ENCODE measurements at regions not wholly inside any gene's neighbourhood (a gene's known extent, or its start where the extent isn't known, plus 50 kb on each side); places are given as distances from the start of the nearest gene placed in this dataset.

DNA sequence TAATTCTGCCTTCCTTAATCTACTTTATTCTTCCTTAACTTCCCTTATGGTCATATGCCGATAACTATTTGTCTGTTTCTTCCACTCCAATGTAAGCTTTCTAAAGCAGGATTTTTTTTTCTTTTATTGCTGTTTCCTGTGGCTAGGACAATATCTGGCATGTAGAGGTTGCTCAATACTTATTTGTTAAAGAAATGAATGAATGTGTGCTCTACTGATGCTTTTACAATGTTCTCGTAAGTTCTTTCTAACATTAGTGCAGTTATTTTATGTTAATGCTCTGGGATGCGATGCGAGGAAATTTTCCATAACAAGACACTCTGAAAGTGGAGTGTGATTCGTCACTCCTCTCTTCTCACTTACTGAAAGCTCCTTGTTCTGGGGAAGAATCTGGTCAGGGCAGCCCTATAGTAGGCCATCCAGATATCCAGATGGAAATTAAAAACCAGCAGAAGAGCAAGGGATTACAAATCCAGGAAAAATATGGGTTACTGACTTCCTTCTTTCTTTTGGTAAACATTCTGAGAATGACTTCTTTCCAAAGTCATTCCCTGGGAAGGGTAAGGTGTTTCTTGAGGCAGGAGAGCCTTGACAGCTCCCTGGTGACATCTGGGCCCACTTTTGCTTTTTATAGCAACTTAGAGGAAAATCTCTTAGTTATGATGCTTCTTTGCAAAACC lies 420.4 kb downstream of the PDCD6IP start:
- ChIA-PET CTCF (no interaction called here), POLR2A (no interaction called here)

DNA sequence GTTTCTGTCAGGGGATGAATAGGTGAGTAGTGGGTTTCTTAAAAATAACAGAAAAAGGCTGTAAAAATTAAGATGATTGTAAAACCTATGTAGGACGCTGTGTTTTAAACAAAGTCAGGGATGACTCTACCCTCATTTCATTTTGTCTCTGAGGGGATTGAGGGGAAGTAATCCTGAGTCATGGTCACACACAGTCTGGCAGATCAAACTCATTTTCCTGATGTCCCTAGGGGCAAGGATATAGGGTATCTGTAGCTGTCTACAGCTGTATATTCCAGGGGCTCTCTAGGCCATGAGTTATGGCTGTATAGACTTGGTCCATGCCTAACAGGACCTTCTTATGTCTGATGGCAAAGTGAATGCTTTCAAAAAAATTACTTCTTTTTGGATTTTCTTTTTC lies 421.1 kb downstream of the PDCD6IP start:
- POLR2A ChIA-PET = no interaction called here

DNA sequence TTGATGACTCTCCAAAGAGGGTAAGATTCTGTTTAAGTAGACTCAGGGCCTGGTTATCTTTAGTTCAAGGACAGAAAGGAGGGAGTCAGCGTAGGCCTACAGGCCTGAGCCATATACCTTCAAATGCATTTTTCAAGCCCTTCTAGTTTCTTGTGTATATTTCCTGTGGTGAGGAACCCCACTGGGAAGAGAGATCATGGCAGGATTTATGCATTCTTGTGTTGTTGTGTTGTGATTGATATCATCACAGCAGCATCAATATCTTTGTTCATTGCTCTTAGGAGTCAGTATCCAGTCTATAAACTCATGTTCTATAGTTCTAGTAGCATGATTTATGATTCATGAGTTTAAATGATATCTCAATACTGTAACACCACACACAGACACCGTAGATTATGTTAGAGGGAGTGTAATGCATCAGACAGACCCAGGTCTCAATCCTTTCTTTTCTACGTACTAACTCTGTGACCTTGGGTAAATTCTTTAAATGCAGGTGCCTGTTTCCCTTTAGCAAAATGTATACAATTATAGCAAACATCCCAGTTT lies 427.5 kb downstream of the PDCD6IP start:
- ChIA-PET CTCF (no interaction called here), POLR2A (no interaction called here)

More for the DNA sequence above, 421.1 kb downstream of the PDCD6IP start:
- CTCF ChIA-PET = no interaction called here

DNA sequence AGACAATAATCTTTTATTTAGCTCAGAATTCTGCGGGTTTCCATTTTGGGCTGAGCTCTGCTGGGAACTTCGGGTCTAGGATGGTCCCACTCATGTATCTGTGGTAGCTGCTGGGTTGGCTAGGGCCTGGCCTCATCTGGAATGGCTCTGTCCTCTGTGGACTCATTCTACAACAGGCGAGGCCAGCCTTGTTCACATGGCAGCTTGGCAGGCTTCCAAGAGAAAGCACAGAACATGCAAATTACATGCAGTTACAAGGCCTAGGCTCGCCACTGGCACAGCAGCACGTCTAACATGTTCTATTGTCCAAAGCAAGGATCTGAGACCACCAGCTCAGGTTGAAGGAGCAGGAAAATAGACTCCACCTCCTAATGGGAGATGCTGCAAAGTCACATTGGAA lies 431.4 kb downstream of the PDCD6IP start:
- POLR2A ChIA-PET = no interaction called here
- CTCF ChIA-PET = no interaction called here

DNA sequence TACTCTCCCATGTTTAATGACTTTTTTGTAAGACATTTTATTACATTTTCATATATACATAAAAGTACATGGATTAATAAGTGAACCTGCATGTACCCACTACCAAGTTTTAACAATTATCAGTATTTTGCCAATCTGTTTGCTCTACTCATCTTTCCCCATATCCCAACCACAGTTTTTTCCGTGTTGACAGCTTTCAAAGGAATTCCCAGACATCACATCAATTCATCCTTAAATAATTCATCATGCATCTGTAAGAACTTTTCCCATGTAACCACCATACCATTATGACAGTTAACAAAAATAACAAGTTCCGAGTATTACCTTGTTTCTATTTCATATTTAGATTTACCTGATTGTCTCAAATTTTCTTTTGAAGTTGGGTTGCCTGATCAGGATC lies 436.7 kb downstream of the PDCD6IP start:
- ChIA-PET POLR2A (no interaction called here), CTCF (no interaction called here)

DNA sequence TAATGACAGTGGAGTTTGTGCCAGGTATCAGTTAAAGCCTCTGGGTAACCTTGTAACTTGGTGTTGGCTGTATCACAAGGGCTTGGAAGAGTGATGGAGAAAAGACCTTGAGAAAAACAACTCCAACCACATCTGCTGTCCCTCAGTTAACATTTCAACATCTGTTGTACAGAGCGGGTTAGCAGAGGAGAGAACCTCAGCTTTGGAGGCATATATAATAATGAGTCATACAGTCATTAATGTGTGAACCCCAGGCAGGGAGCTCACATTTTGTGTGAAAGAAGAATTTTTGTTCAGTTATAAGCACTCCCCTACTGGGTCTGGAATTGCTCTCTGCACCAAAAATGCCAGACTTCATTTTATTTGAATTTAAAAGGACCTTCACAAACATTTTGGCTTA lies 439.5 kb downstream of the PDCD6IP start:
- POLR2A ChIA-PET = no interaction called here
- CTCF ChIA-PET = no interaction called here

DNA sequence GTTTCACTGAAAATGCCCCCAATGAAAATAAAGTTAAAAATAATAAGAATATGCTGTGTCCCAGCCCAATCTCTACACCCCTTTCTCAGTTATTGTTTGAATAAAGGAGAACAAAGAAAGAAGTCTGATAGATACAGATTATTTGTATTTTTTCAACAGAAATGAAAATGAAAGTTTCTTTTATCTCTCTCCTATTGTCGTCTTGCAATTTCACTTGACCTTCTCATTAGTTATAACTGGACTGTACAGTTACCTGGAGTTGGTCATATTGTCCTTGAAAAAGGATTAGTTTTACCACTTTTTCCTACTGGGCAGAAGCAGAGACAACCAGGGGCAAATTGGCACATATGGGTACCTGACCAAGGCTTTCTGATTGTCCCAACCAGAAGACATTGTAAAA lies 440.0 kb downstream of the PDCD6IP start:
- CTCF ChIA-PET = no interaction called here

DNA sequence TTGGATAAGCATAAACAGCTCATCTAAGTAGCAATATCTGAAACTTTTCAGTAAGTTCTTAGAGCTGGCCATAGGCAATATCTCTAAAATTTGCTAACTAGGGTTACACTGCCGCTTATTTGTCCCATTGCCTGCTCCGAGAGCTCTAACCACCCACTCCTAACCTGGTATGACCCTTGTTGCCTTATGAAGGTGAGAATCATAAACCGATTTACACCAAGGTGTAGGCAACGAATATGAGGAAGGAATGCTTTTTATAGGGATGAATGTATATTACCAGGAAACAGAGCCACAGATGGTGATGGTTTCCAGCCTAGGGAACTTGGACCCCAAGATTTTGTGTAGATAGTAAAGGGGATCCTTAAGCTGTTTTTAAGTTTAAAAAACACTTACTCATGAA lies 440.9 kb downstream of the PDCD6IP start:
- POLR2A ChIA-PET = no interaction called here
- CTCF ChIA-PET = no interaction called here

More for the DNA sequence above, 440.0 kb downstream of the PDCD6IP start:
- POLR2A ChIA-PET = no interaction called here

DNA sequence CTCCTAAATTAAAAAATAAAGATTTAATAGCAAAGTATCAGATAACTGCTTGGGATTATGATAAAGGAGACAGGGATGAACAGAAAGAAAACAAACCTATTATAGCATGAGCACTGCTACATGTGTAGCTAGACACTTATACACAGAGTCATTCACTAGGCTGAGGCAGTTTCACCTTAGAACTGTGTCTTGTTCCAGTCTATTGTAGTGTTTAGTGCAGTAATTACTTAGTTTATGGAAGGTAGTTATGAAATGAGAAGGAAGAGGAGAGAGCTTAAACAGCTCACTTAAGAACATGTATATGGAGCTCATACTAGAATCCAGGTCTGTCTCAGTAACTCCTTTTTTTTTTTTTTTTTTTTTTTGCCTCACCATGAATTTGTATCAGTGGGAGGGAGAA lies 441.4 kb downstream of the PDCD6IP start:
- POLR2A ChIA-PET = no interaction called here
- CTCF ChIA-PET = no interaction called here

DNA sequence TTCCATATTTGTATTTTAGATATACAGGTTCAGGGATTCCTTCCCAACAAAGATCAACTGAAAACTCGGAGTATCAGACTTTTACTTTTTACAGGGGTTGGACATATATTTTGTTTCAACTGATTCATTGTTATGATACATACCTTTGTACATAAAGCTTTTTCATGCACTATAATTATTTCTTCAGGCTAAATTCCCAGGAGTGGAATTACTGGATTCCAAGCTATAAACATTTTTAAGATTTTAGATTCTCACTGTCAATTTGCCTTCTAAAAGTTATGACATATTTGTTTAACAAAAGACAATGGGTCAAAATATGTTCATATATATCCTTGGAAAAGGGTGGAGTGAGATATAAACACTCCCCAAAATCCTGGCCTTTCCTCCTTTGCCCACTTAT lies 449.0 kb downstream of the PDCD6IP start:
- ChIA-PET POLR2A (no interaction called here), CTCF (no interaction called here)

DNA sequence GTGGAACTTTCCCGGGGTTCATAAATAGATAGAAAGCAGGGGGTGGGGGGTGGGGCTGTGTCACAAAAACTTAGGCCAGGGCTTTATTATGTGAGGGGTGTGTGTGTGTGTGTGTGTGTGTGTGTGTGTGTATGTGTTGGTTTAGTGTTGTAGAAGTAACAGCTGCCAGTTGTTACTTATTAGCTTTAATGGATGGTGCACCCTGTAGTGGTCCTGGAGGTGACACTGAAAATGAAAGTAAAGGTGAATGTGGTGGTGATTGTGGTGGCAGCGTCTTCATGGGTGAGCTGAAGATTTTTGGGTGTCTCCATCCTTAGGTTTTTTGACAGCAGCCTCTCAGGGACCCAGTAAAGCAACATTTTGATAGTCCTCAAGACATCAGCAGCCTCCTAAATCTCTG lies 449.9 kb downstream of the PDCD6IP start:
- CTCF ChIA-PET = no interaction called here
- POLR2A ChIA-PET = no interaction called here

DNA sequence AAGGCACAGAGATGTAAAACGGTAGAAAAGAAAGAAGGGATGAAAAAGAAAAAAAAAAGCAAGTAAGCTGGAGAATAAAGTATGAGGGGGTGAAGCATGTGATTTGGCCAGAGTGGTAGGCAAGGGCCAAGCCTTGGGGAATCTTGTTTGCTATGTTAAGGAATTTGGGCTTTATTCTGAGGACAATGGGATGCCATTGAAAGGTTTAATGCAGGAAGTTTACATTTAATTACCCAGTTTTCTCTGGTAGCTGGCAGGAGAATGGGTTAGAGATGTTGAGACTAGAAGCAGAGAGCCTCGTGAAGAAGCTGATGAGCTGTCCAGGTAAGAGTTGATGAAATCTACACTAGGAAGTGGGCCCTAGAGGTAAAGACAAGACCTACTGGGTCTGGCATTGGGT lies 455.9 kb downstream of the PDCD6IP start:
- POLR2A ChIA-PET = no interaction called here
- CTCF ChIA-PET = no interaction called here

DNA sequence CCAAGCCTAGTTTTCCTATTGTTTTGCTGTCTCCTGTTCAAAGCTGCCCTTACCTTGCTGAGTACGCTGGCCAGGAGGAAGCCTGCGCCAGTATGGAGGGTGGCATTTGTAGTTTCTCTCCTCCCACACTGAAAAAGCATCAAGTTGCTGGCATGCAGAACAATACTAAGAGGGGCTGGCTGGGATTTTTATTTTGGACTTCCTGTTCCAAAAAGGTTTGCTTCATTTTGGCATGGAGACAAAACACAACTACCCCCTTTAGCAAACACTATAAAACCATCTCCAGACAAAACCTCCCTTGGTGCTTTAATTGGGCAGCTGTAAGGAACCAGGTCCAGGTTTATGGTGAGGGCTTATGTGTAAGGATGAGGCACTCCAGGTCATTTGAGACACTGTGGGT lies 457.6 kb downstream of the PDCD6IP start:
- POLR2A ChIA-PET = no interaction called here

DNA sequence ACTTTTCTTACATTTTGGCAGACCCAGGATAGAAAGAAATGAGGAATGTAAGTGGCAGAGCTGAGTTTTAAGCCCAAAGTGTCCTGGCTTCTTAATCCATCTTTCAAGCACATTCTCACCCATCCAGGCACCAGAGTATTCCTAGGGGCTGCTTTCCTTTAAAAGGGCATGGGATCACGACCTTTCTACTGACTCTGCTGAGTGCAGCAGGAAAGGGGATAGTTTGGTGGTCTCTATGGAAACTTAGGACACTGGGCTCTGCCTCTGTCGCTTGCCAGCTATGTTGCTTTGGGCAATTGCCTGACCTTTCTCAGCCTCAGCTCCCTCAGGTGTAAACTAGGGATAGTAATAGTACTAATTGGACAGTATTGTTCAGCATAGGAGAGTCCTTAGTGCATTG lies 458.4 kb downstream of the PDCD6IP start:
- CTCF ChIA-PET = no interaction called here
- POLR2A ChIA-PET = no interaction called here

More for the DNA sequence above, 457.6 kb downstream of the PDCD6IP start:
- CTCF ChIA-PET = no interaction called here

DNA sequence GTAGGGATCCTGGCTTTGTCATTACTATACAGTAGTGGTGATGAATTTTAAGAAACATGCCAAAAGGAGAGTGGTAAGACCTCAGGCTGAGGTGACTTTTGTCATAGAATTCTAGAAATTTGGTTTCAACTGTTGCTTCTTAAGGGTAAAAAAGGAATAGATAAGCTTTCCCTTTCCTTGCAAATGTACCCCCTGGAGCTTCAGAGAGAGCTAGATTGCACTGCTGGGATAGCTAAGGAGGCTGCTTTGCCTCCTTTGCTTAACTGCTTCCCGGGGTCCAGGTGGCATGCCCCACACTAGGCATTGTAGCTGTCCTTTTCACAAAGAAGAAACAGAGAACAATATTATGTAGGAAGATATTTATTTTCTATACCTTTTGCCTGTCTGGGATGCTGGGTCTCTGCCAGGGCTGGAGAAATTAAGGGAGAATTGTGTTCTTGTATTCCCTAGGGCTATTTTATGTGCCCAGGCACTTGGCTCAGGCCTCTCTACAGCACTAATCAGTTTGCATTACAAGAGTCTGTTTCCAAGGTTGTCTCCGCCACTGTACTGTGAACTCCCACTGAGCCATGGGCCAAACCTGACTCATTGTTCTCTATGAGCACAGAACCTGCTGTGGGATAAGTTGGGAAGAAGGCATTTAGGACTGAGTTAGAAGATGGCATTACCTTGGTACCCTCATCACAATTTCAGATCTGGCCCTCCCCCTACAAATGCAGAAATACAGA lies 460.0 kb downstream of the PDCD6IP start:
- ChIA-PET POLR2A (no interaction called here), CTCF (no interaction called here)

DNA sequence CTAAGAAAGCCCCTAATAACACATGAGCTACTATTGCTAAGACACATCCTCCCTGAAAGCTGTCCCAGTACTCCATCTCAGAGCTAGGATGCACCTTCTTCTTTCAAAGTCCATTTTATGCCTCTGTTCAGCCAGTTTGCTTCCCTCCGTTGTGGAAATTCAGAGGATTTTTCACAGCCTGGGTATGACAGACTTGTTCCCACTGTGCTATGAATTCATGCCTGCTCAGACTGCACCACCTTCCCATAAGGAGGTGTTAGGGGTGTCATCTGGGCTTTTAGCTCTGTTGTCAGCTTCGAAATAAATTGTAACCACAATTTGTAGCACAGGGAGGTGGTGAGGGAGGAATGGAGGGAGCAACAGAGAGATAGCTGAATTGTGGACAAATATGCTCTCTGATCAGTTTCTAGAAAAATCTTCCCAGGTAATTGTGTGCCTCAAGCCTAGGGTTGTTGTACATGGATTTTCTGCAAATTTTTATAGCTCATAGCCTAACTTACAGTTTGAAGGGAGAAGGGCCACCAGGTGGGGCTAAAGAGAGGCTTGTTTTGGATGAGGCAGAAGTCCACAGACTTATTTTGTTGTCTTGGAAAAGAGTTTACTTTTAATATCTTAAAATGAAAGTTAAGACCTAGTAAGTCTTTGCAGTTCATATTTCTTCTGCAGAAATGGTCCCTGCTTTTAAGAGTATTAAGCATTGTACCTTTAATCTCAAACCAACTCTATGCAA lies 462.0 kb downstream of the PDCD6IP start:
- ChIA-PET CTCF (no interaction called here), POLR2A (no interaction called here)

DNA sequence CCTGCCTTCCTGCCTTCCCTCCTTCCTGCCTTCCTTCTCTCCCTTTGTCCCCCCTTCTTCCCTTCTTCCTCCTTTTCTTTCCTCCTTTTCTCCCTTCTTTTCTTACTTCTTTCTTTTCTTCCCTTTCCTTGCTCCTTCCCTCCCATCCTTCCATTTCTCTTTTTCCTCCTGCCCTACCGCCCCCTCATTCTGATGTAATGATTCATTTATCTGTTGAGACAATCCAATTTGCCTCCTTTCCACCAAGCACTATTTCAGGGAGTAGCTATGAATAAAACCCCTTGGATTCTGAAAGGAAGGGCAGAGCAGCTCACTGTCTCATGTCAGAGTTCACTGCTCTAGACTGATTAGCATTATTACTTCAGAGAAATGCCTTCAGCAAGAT lies 462.6 kb downstream of the PDCD6IP start:
- CTCF ChIA-PET = interaction anchor here (0.7 kb wide), 1 partner anchor 1569 kb away, joined by 3 read pairs; no protein-coding TSS in a partner anchor
- POLR2A ChIA-PET = no interaction called here

DNA sequence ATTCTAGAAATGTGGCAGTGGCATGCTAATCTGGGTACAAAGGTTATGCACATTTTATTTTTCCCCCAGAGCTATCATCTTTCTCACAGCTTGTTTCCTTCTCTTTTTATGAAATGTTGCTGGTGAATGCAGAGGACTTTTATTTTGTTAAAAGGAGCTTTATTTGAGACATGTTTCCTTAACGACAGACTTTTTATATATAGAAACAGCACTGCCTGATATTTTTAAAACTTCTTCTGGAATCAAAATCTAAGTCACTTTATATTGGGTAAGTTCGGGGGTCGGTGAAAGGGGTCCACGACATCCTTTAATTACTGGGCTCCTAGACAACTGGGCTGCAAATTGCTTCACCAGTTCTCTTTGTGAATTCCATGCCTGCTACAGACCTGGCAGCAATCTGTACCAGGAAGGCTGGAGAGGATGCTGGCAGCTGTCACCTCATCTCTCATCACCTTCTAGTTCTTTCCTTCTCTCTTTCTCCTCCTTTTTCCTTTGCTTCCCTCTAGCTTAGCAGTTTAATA lies 464.7 kb downstream of the PDCD6IP start:
- CTCF ChIA-PET = no interaction called here
- POLR2A ChIA-PET = no interaction called here

DNA sequence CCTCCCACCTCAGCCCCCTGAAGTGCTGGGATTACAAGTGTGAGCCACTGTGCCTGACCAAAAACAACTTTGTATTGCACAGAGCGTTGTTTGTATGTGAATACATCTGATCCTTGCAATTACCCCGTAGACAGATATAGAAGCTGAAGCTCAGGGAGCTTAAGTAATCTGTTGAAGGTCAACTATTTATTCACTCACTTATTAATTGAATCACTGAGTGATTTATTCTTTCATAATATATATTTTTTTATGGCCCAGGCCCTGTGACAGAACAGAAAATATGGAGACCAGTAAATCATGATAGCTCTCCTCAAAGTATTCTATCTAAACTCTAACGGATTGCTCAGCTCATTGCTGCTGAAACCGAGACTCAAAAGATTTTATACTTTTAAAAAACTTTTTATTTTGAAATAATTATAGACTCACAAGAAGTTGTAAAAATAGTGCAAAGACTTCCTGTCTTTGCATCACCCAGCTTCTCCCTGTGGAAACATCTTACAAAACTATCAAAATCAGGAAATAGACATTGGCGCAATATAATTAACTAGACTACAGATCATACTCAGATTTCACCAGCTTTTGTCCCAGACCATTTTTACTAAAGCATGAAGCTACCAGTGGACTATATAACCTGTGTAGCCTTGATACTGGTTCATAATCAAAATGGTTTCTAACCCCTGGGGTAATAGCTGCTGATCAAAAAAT lies 466.1 kb downstream of the PDCD6IP start:
- ChIA-PET POLR2A (no interaction called here), CTCF (interaction anchor here (0.5 kb wide), 1 partner anchor 330 kb away, joined by 3 read pairs; no protein-coding TSS in a partner anchor)

DNA sequence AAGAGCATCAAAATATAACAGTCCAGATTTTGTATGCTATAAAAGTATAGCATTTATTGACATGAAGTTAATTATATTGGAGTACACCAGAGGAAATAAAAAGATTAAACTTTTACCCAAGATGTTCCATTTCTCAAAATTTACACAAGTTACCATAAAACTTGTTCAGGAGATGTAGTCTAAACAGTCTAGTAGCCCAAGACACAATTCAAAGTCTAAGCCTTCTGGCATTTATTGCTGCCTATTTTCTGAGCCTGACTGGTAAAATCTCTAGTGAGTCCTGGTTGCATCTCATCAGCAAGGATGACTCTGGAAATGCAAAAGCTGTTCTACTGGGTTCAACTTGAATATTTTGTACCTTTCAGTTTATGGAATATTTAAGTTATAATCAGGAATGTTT lies 468.7 kb downstream of the PDCD6IP start:
- ChIA-PET POLR2A (no interaction called here), CTCF (no interaction called here)
